ENCODE measurements at regions not wholly inside any gene's neighbourhood (a gene's known extent, or its start where the extent isn't known, plus 50 kb on each side); places are given as distances from the start of the nearest gene placed in this dataset.

GRCh38 chr2:15798701-15799431 is 141.5 kb upstream of the MYCN start:
- Histone ChIP-seq H2AFZ (ENCODE audit: low read depth) (no peak overlapping the region), H4K20me1 (ENCODE audit: insufficient read depth) (no peaks in the 10 kb centered on the region), H3K4me1 (ENCODE audit: low read depth, poor library complexity, severe bottlenecking) (no peaks in the 10 kb centered on the region), H3K9ac (no peak overlapping the region), H3K27ac (no peak overlapping the region), H3K4me3 (IDR thresholded peaks at IDR 0.05; ENCODE audit: insufficient read depth, low read depth, low read length) (no peak overlapping the region), H3K79me2 (ENCODE audit: insufficient read depth, low read depth) (no peaks in the 10 kb centered on the region), H3K36me3 (ENCODE audit: insufficient read depth) (no peaks in the 10 kb centered on the region), H3K27me3 (ENCODE audit: insufficient read depth, low read depth) (no peaks in the 10 kb centered on the region), H3K4me2 (no peak overlapping the region)
- no peak for TF ChIP-seq CTCF (conservative IDR thresholded peaks at IDR 0.05; ENCODE audit: low read depth, low read length)

GRCh38 chr2:15799432-15799827 is 140.9 kb upstream of the MYCN start:
- no peak overlapping the region for H3K27ac ChIP-seq
- H2AFZ ChIP-seq (ENCODE audit: low read depth), result no peak overlapping the region
- H3K4me1 ChIP-seq (ENCODE audit: low read depth, poor library complexity, severe bottlenecking), result no peaks in the 10 kb centered on the region
- H3K4me3 ChIP-seq (IDR thresholded peaks at IDR 0.05; ENCODE audit: insufficient read depth, low read depth, low read length), result no peak overlapping the region
- no peak overlapping the region for H3K4me2 ChIP-seq
- H3K9ac ChIP-seq, result no peak overlapping the region
- no peak for TF ChIP-seq CTCF (conservative IDR thresholded peaks at IDR 0.05; ENCODE audit: low read depth, low read length)
- H3K27me3 ChIP-seq (ENCODE audit: insufficient read depth, low read depth), result no peaks in the 10 kb centered on the region
- H3K79me2 ChIP-seq (ENCODE audit: insufficient read depth, low read depth), result no peaks in the 10 kb centered on the region
- no peaks in the 10 kb centered on the region for H3K36me3 ChIP-seq (ENCODE audit: insufficient read depth)
- no peaks in the 10 kb centered on the region for H4K20me1 ChIP-seq (ENCODE audit: insufficient read depth)

- Histone ChIP-seq H2AFZ (ENCODE audit: low read depth) (no peak overlapping the region), H3K4me2 (no peak overlapping the region), H3K4me3 (IDR thresholded peaks at IDR 0.05; ENCODE audit: insufficient read depth, low read depth, low read length) (no peak overlapping the region), H3K79me2 (ENCODE audit: insufficient read depth, low read depth) (no peaks in the 10 kb centered on the region), H4K20me1 (ENCODE audit: insufficient read depth) (no peaks in the 10 kb centered on the region), H3K27me3 (ENCODE audit: insufficient read depth, low read depth) (no peaks in the 10 kb centered on the region), H3K9ac (no peak overlapping the region), H3K27ac (no peak overlapping the region), H3K4me1 (ENCODE audit: low read depth, poor library complexity, severe bottlenecking) (no peaks in the 10 kb centered on the region), H3K36me3 (ENCODE audit: insufficient read depth) (no peaks in the 10 kb centered on the region)
- no peak for TF ChIP-seq CTCF (conservative IDR thresholded peaks at IDR 0.05; ENCODE audit: low read depth, low read length)
These were observed 139.6 kb upstream of the MYCN start for GRCh38 chr2:15800495-15801329.

GRCh38 chr2:15801439-15801838 is 138.9 kb upstream of the MYCN start:
- H3K4me2 ChIP-seq, result no peak overlapping the region
- H3K27ac ChIP-seq, result no peak overlapping the region
- no peak overlapping the region for H3K4me3 ChIP-seq (IDR thresholded peaks at IDR 0.05; ENCODE audit: insufficient read depth, low read depth, low read length)
- H3K9ac ChIP-seq, result no peak overlapping the region
- H3K4me1 ChIP-seq (ENCODE audit: low read depth, poor library complexity, severe bottlenecking), result no peaks in the 10 kb centered on the region
- TF ChIP-seq CTCF (conservative IDR thresholded peaks at IDR 0.05; ENCODE audit: low read depth, low read length), result no peak
- no peaks in the 10 kb centered on the region for H3K36me3 ChIP-seq (ENCODE audit: insufficient read depth)
- no peaks in the 10 kb centered on the region for H4K20me1 ChIP-seq (ENCODE audit: insufficient read depth)
- no peaks in the 10 kb centered on the region for H3K79me2 ChIP-seq (ENCODE audit: insufficient read depth, low read depth)
- no peaks in the 10 kb centered on the region for H3K27me3 ChIP-seq (ENCODE audit: insufficient read depth, low read depth)
- no peak overlapping the region for H2AFZ ChIP-seq (ENCODE audit: low read depth)

Data from KMS-11 (cell line).